Neural cell (in vitro differentiated cells): ENCODE measurements at regions not wholly inside any gene's neighbourhood (a gene's known extent, or its start where the extent isn't known, plus 50 kb on each side); places are given as distances from the start of the nearest gene placed in this dataset.

ENCODE experiments used
- H2AFZ ChIP-seq: fragments of 200-600, 300-800 bp; sonication (generic), shearing (Covaris generic); 2 replicates; pipeline ENCODE4 v1.6.0; 2014; ENCODE audit warnings: low read depth, mild to moderate bottlenecking, antibody characterized with exemption, low read length, moderate library complexity
- H3F3A ChIP-seq: fragments of 200-600 bp; shearing (Covaris generic); 2 replicates; pipeline ENCODE4 v1.6.1; 2016; ENCODE audit warnings: mild to moderate bottlenecking, moderate library complexity, mixed read lengths, antibody characterized with exemption, low read length; ENCODE audit not compliant: insufficient read depth, poor library complexity, severe bottlenecking
- H3K27ac ChIP-seq: fragments of 200-600, 300-800 bp; sonication (generic), shearing (Covaris generic); 2 replicates; pipeline ENCODE4 v1.5.1; 2014; ENCODE audit warnings: mild to moderate bottlenecking, low read length, moderate library complexity
- H3K27me3 ChIP-seq: fragments of 300-800, 200-600 bp; sonication (generic), shearing (Covaris generic); 2 replicates; pipeline ENCODE4 v1.6.0; 2014; ENCODE audit warnings: mild to moderate bottlenecking, low read depth, low read length, moderate library complexity; ENCODE audit not compliant: insufficient read depth
- H3K36me3 ChIP-seq: fragments of 300-800, 200-600 bp; sonication (generic), shearing (Covaris generic); 2 replicates; pipeline ENCODE4 v1.5.1; 2014; ENCODE audit warnings: mild to moderate bottlenecking, antibody characterized with exemption, low read length, moderate library complexity; ENCODE audit not compliant: insufficient read depth
- H3K4me2 ChIP-seq: fragments of 300-800, 200-600 bp; sonication (generic), shearing (Covaris generic); 2 replicates; pipeline ENCODE4 v1.6.0; 2014; ENCODE audit warnings: mild to moderate bottlenecking, low read length
- H3K4me3 ChIP-seq: fragments of 300-800, 200-600 bp; sonication (generic), shearing (Covaris generic); 2 replicates; pipeline ENCODE4 v1.5.1; 2014; ENCODE audit warnings: mild to moderate bottlenecking, low read length, moderate library complexity
- H3K79me2 ChIP-seq: fragments of 200-600 bp; shearing (Covaris generic); replicated peaks from 2 replicates; pipeline ENCODE4 v1.6.0; 2014; ENCODE audit warnings: mild to moderate bottlenecking, low read length, moderate library complexity; ENCODE audit not compliant: insufficient read depth
- H3K9ac ChIP-seq: fragments of 300-800, 200-600 bp; sonication (generic), shearing (Covaris generic); 2 replicates; pipeline ENCODE4 v1.6.1; 2016; ENCODE audit warnings: mild to moderate bottlenecking, low read length, mixed read lengths
- H3K9me2 ChIP-seq: fragments of 200-600 bp; shearing (Covaris generic); 2 replicates; pipeline ENCODE4 v1.6.1; 2016; ENCODE audit warnings: mild to moderate bottlenecking, low read length, mixed read lengths; ENCODE audit not compliant: insufficient read depth
- H3K9me3 ChIP-seq: fragments of 200-600, 300-800 bp; sonication (generic), shearing (Covaris generic); 2 replicates; pipeline ENCODE4 v1.6.1; 2016; ENCODE audit warnings: mild to moderate bottlenecking, mixed run types, low read length, moderate library complexity, mixed read lengths
- H4K20me1 ChIP-seq: fragments of 200-600 bp; shearing (Covaris generic); 2 replicates; pipeline ENCODE4 v1.6.1; 2016; ENCODE audit warnings: mild to moderate bottlenecking, mixed run types; ENCODE audit not compliant: insufficient read depth
- EP300 ChIP-seq: fragments of 450-650 bp; conservative IDR thresholded peaks from 2 replicates; pipeline ENCODE4 v1.6.1; 2014; ENCODE audit warnings: antibody characterized with exemption, mild to moderate bottlenecking, moderate library complexity; ENCODE audit not compliant: poor library complexity, severe bottlenecking
- EZH2 ChIP-seq: fragments of 200-600, 300-800 bp; shearing (Covaris generic), sonication (generic); IDR thresholded peaks from 2 replicates; pipeline ENCODE4 v1.6.1; 2014; ENCODE audit warnings: antibody characterized with exemption, low read length, borderline replicate concordance, mild to moderate bottlenecking; ENCODE audit not compliant: insufficient read depth, poor library complexity, severe bottlenecking
- MXI1 ChIP-seq: fragments of 450-650 bp; conservative IDR thresholded peaks from 2 replicates; pipeline ENCODE4 v1.6.1; 2014; ENCODE audit warnings: antibody characterized with exemption, mild to moderate bottlenecking; ENCODE audit not compliant: poor library complexity, severe bottlenecking
- POLR2AphosphoS5 ChIP-seq: IDR thresholded peaks from 2 replicates; pipeline ENCODE4 v1.6.1; 2012
- RAD21 ChIP-seq: fragments of 450-650 bp; conservative IDR thresholded peaks from 2 replicates; pipeline ENCODE4 v1.6.1; 2014; ENCODE audit warnings: antibody characterized with exemption, mild to moderate bottlenecking, moderate library complexity
- SMC3 ChIP-seq: fragments of 450-650 bp; conservative IDR thresholded peaks from 2 replicates; pipeline ENCODE4 v1.6.1; 2014; ENCODE audit warnings: antibody characterized with exemption, mild to moderate bottlenecking, moderate library complexity; ENCODE audit not compliant: poor library complexity
- TAF1 ChIP-seq: IDR thresholded peaks from 2 replicates; pipeline ENCODE4 v1.6.1; 2012; ENCODE audit warnings: low read depth
- TF ChIP-seq, protein P1 (sequence below): fragments of 450-650 bp; IDR thresholded peaks from 2 replicates; pipeline ENCODE4 v1.5.1; 2014; ENCODE audit warnings: antibody characterized with exemption, mild to moderate bottlenecking, moderate library complexity; ENCODE audit not compliant: poor library complexity, severe bottlenecking
- TF ChIP-seq, protein P2 (sequence below): IDR thresholded peaks from 2 replicates; pipeline ENCODE4 v1.6.1; 2012; ENCODE audit warnings: borderline replicate concordance

DNA sequence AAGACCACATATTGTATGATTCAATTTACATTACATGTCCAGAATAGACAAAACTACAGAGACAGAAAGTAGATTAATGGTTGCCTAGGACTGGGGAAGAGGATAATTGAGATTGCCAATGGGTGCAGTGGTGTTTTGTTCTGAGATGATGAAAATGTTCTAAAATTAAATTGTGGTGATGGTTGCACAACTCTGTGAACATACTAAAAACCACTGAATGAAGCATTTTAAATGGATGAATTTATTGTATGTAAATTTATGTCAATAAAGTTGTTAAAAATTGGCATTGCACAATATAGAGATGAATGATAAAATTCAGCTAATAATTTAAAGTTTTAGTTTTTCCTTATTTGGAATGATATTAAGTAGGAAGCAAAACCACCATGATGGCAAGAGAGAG lies 109.5 kb upstream of the NR4A3 start:
- no peak overlapping the region for H2AFZ ChIP-seq
- H3K27me3 ChIP-seq, result no peaks in the 10 kb centered on the region
- no peaks in the 10 kb centered on the region for H4K20me1 ChIP-seq
- no peaks in the 10 kb centered on the region for H3K9me3 ChIP-seq
- no peaks in the 10 kb centered on the region for H3K79me2 ChIP-seq
- H3K9ac ChIP-seq, result no peak overlapping the region
- TF ChIP-seq POLR2AphosphoS5 (no peak), MXI1 (no peak), TAF1 (no peak)
- TF ChIP-seq, protein P1, sequence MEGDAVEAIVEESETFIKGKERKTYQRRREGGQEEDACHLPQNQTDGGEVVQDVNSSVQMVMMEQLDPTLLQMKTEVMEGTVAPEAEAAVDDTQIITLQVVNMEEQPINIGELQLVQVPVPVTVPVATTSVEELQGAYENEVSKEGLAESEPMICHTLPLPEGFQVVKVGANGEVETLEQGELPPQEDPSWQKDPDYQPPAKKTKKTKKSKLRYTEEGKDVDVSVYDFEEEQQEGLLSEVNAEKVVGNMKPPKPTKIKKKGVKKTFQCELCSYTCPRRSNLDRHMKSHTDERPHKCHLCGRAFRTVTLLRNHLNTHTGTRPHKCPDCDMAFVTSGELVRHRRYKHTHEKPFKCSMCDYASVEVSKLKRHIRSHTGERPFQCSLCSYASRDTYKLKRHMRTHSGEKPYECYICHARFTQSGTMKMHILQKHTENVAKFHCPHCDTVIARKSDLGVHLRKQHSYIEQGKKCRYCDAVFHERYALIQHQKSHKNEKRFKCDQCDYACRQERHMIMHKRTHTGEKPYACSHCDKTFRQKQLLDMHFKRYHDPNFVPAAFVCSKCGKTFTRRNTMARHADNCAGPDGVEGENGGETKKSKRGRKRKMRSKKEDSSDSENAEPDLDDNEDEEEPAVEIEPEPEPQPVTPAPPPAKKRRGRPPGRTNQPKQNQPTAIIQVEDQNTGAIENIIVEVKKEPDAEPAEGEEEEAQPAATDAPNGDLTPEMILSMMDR, result no peak
- no peaks in the 10 kb centered on the region for H3K9me2 ChIP-seq
- H3F3A ChIP-seq, result no peaks in the 10 kb centered on the region
- H3K27ac ChIP-seq, result no peak overlapping the region
- no peak overlapping the region for H3K4me3 ChIP-seq
- no peak overlapping the region for H3K4me2 ChIP-seq
- H3K36me3 ChIP-seq, result no peaks in the 10 kb centered on the region

DNA sequence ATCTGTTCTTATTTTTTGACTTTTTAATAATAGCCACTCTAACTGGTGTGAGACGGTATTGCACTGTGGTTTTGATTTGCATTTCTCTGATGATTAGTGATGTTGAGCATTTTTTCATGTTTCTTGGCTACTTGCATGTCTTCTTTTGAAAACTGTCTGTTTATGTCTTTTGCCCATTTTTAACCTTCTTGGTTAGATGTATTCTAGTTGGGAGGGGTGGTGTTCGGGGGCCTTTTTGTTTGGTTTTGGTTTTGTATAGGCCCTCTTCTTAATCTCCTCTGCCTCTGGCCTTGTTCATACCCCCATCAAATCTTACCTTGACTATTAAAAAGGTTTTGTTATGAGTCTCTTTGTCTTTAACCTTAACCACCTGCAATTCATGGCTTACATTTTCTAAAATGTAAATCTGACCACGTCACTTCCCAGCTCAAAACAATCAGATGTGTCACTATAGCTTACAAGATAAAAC lies 107.8 kb upstream of the NR4A3 start:
- H3K4me2 ChIP-seq, result no peak overlapping the region
- no peak overlapping the region for H3K27ac ChIP-seq
- no peak overlapping the region for H2AFZ ChIP-seq
- H3K36me3 ChIP-seq, result no peaks in the 10 kb centered on the region
- no peaks in the 10 kb centered on the region for H3K79me2 ChIP-seq
- H3K9ac ChIP-seq, result no peak overlapping the region
- H3K27me3 ChIP-seq, result no peaks in the 10 kb centered on the region
- no peaks in the 10 kb centered on the region for H3K9me3 ChIP-seq
- no peak overlapping the region for H3K4me3 ChIP-seq
- no peaks in the 10 kb centered on the region for H3F3A ChIP-seq
- TF ChIP-seq POLR2AphosphoS5 (no peak), SMC3 (no peak), RAD21 (no peak), TAF1 (no peak), EZH2 (no peak), MXI1 (no peak), EP300 (no peak)
- TF ChIP-seq, protein P1, result no peak
- TF ChIP-seq, protein P2, sequence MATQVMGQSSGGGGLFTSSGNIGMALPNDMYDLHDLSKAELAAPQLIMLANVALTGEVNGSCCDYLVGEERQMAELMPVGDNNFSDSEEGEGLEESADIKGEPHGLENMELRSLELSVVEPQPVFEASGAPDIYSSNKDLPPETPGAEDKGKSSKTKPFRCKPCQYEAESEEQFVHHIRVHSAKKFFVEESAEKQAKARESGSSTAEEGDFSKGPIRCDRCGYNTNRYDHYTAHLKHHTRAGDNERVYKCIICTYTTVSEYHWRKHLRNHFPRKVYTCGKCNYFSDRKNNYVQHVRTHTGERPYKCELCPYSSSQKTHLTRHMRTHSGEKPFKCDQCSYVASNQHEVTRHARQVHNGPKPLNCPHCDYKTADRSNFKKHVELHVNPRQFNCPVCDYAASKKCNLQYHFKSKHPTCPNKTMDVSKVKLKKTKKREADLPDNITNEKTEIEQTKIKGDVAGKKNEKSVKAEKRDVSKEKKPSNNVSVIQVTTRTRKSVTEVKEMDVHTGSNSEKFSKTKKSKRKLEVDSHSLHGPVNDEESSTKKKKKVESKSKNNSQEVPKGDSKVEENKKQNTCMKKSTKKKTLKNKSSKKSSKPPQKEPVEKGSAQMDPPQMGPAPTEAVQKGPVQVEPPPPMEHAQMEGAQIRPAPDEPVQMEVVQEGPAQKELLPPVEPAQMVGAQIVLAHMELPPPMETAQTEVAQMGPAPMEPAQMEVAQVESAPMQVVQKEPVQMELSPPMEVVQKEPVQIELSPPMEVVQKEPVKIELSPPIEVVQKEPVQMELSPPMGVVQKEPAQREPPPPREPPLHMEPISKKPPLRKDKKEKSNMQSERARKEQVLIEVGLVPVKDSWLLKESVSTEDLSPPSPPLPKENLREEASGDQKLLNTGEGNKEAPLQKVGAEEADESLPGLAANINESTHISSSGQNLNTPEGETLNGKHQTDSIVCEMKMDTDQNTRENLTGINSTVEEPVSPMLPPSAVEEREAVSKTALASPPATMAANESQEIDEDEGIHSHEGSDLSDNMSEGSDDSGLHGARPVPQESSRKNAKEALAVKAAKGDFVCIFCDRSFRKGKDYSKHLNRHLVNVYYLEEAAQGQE, result no peak
- no peaks in the 10 kb centered on the region for H3K9me2 ChIP-seq
- H4K20me1 ChIP-seq, result no peaks in the 10 kb centered on the region
